HepG2 (cell line): ENCODE measurements at regions not wholly inside any gene's neighbourhood (a gene's known extent, or its start where the extent isn't known, plus 50 kb on each side); places are given as distances from the start of the nearest gene placed in this dataset.

Experiments used
- ATAC-seq: fragments of 200-7000 bp; cut with Tn5 transposase; 3 replicates; pipeline ENCODE4 v1.9.1; 2020; ENCODE audit warnings: mild to moderate bottlenecking, moderate library complexity
- BruUV-seq: library from RNA; stranded (reverse); fragments of 400-500 nt; replicated peaks from 2 replicates; lab custom pipeline; 2021; lab: Mats Ljungman, UMichigan
- CTCF ChIA-PET: fragments of 300-600 bp; formaldehyde crosslinking; extraction: SDS; loops from one replicate; lab custom pipeline; 2021; ENCODE audit warnings: low total read pairs, inconsistent platforms, low intra/inter-chr PET ratio; lab: Yijun Ruan, JAX
- POLR2A ChIA-PET: fragments of 350-600 bp; sonication (Branson Sonifier 250); formaldehyde crosslinking; loops from one replicate; lab custom pipeline; 2020; ENCODE audit warnings: antibody characterized with exemption, inconsistent platforms; lab: Yijun Ruan, JAX
- DNase-seq: peaks from one replicate; pipeline ENCODE4 v3.0.0-alpha.2; 2015; ENCODE audit warnings: low spot score
- FAIRE-seq: peaks from 3 replicates; lab custom pipeline; 2011; peaks lifted over from hg19 to GRCh38; lab: Jason Lieb, UNC
- H2AFZ ChIP-seq: one replicate; pipeline ENCODE4 v1.6.1; 2011; ENCODE audit warnings: low read length, inconsistent platforms
- H3K27ac ChIP-seq: fragments of 300-600 bp; 3 replicates; pipeline ENCODE4 v1.8.0; 2011; ENCODE audit warnings: mixed run types, mild to moderate bottlenecking, mixed read lengths, low read length, inconsistent platforms; ENCODE audit not compliant: insufficient read depth; ENCODE audit errors: extremely low read length
- H3K27me3 ChIP-seq, 2 experiments: fragments of 200-600 bp in 1 of 2; 2 replicates in 1 of 2; 3 replicates in 1 of 2; pipeline versions ENCODE4 v1.6.0 to v1.8.0; 2011; ENCODE audit warnings: low read length in 2 of 2, mild to moderate bottlenecking in 2 of 2, moderate library complexity in 2 of 2, inconsistent platforms in 1 of 2; ENCODE audit not compliant: insufficient read depth in 2 of 2, control insufficient read depth in 1 of 2
- H3K36me3 ChIP-seq, 2 experiments: fragments of 200-600 bp in 1 of 2; replicated peaks in 1 of 2; 2 replicates in 1 of 2; 3 replicates in 1 of 2; pipeline versions ENCODE4 v1.5.1 to v1.8.0; 2011; ENCODE audit warnings: low read length in 2 of 2, inconsistent platforms in 1 of 2; ENCODE audit not compliant: insufficient read depth in 2 of 2, control insufficient read depth in 1 of 2
- H3K4me1 ChIP-seq: 2 replicates; pipeline ENCODE4 v1.5.1; 2012; ENCODE audit warnings: low read length, inconsistent platforms; ENCODE audit not compliant: insufficient read depth
- H3K4me2 ChIP-seq: 2 replicates; pipeline ENCODE4 v1.6.0; 2011; ENCODE audit warnings: low read depth, low read length, inconsistent platforms
- H3K4me3 ChIP-seq, 3 experiments: fragments of 200-600 bp in 1 of 3; sonication (generic), shearing (Covaris generic) in 1 of 3; replicated peaks in 1 of 3; 2 replicates each; pipeline ENCODE4 v1.5.1; 2011 to 2016; ENCODE audit warnings: low read length in 3 of 3, inconsistent platforms in 2 of 3, low read depth in 2 of 3, mild to moderate bottlenecking in 2 of 3, control low read depth in 1 of 3, mixed read lengths in 1 of 3; ENCODE audit not compliant: insufficient read depth in 1 of 3
- H3K79me2 ChIP-seq: one replicate; pipeline ENCODE4 v1.6.1; 2011; ENCODE audit warnings: low read length, inconsistent platforms; ENCODE audit not compliant: insufficient read depth
- H3K9ac ChIP-seq: 2 replicates; pipeline ENCODE4 v1.6.0; 2011; ENCODE audit warnings: mild to moderate bottlenecking, low read depth, low read length, inconsistent platforms; ENCODE audit not compliant: insufficient read depth
- H3K9me3 ChIP-seq: 2 replicates; pipeline ENCODE4 v1.5.1; 2012; ENCODE audit warnings: mild to moderate bottlenecking, low read length
- H4K20me1 ChIP-seq: 2 replicates; pipeline ENCODE4 v1.6.0; 2011; ENCODE audit warnings: inconsistent platforms, mild to moderate bottlenecking, low read length, moderate library complexity; ENCODE audit not compliant: insufficient read depth
- ARID2 ChIP-seq: sonication (generic); formaldehyde crosslinking; IDR thresholded peaks from 2 replicates; pipeline ENCODE4 v1.8.1; 2022; ENCODE audit warnings: mild to moderate bottlenecking, missing genetic modification reagents, borderline replicate concordance
- ARNT2 ChIP-seq: sonication (generic); formaldehyde crosslinking; IDR thresholded peaks from 2 replicates; pipeline ENCODE4 v1.8.0; 2022; ENCODE audit warnings: mild to moderate bottlenecking, low read depth, missing genetic modification reagents, moderate library complexity
- CEBPB ChIP-seq: IDR thresholded peaks from 2 replicates; pipeline ENCODE4 v1.6.1; 2011; ENCODE audit warnings: low read depth, low read length, improper control_type of control experiment, borderline replicate concordance
- CEBPG ChIP-seq: IDR thresholded peaks from 2 replicates; pipeline ENCODE4 v1.6.1; 2016
- FOSL2 ChIP-seq: sonication (generic); formaldehyde crosslinking; IDR thresholded peaks from 2 replicates; pipeline ENCODE4 v1.4.0; 2020; ENCODE audit warnings: missing genetic modification reagents
- GFI1 ChIP-seq: sonication (generic); formaldehyde crosslinking; IDR thresholded peaks from 2 replicates; pipeline ENCODE4 v1.5.0; 2020; ENCODE audit warnings: missing genetic modification reagents, mild to moderate bottlenecking, borderline replicate concordance
- HNF4A ChIP-seq: sonication (generic); formaldehyde crosslinking; IDR thresholded peaks from 2 replicates; pipeline ENCODE4 v1.4.0; 2020; ENCODE audit warnings: missing genetic modification reagents
- HOXA3 ChIP-seq: sonication (generic); formaldehyde crosslinking; IDR thresholded peaks from 2 replicates; pipeline ENCODE4 v1.5.0; 2020; ENCODE audit warnings: missing genetic modification reagents
- NCOR1 ChIP-seq: fragments of 200-600 bp; sonication (generic); IDR thresholded peaks from 2 replicates; pipeline ENCODE4 v1.7.0; 2017; ENCODE audit warnings: antibody characterized with exemption, low read length, borderline replicate concordance
- TAF15 ChIP-seq: fragments of 200-400 bp; formaldehyde crosslinking; IDR thresholded peaks from one replicate; pipeline ENCODE4 v1.6.1; 2018; ENCODE audit warnings: mild to moderate bottlenecking, low read depth, low read length; ENCODE audit not compliant: poor library complexity, severe bottlenecking
- TEAD3 ChIP-seq: optimal IDR thresholded peaks from 2 replicates; pipeline ENCODE3; 2016; ENCODE audit warnings: borderline replicate concordance
- ZKSCAN5 ChIP-seq: sonication (generic); formaldehyde crosslinking; IDR thresholded peaks from 2 replicates; pipeline ENCODE4 v1.5.1; 2020; ENCODE audit warnings: mild to moderate bottlenecking, missing genetic modification reagents
- ZNF382 ChIP-seq: sonication (generic); formaldehyde crosslinking; IDR thresholded peaks from 2 replicates; pipeline ENCODE4 v1.5.0; 2020; ENCODE audit warnings: missing genetic modification reagents, mild to moderate bottlenecking, borderline replicate concordance
- ZNF7 ChIP-seq: IDR thresholded peaks from 2 replicates; pipeline ENCODE4 v1.6.1; 2016; ENCODE audit warnings: missing biosample characterization, missing genetic modification reagents
- ZNF776 ChIP-seq: sonication (generic); formaldehyde crosslinking; IDR thresholded peaks from 2 replicates; pipeline ENCODE4 v1.4.0; 2020; ENCODE audit warnings: mild to moderate bottlenecking, missing genetic modification reagents
- WGBS: methylation state at CpG from one replicate; pipeline ENCODE4 v1.1.6; 2017; ENCODE audit warnings: low lambda C conversion rate; 5-methylcytosine and 5-hydroxymethylcytosine counted together
- in situ Hi-C: cut with HindIII; loops from 2 replicates; pipeline ENCODE4 v1.10.0; 2017; ENCODE audit warnings: low pct_unique_long_range_greater_than_20kb; ENCODE audit not compliant: extremely low pct_ligation_motif_present
- intact Hi-C: fragments of 100-400 bp; cut with micrococcal nuclease; formaldehyde crosslinking; loops from one replicate; pipeline ENCODE4 v1.10.0; 2022; ENCODE audit not compliant: unreplicated experiment
- TF ChIP-seq, protein P1 (sequence below): IDR thresholded peaks from 2 replicates; pipeline ENCODE4 v1.6.1; 2018; ENCODE audit warnings: missing genetic modification reagents, mild to moderate bottlenecking, missing compliant biosample characterization
- TF ChIP-seq, protein P2 (sequence below): sonication (generic); formaldehyde crosslinking; IDR thresholded peaks from 2 replicates; pipeline ENCODE4 v1.4.0; 2020; ENCODE audit warnings: missing genetic modification reagents

DNA sequence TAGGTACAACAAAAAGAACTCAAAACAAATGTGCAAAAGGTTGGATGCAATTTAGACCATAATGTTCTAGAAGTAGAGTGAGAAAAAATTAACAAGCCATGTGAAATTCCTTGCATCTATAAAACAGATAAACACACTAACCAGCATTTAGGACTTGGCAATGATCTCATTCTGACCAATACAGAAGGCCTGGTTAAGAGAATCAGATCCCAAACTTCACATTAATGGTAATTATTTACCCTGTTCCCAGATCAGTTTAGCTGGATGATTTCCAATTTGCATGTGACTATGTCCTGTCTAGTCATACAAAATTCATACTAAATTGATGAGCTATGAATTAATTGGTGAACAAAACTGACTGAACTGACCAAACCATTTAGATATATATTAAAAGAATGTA, 98.4 kb upstream of the FIGN start:
- Histone ChIP-seq H3K4me1 (no peaks in the 10 kb centered on the region), H3K9ac (no peak overlapping the region), H3K79me2 (no peaks in the 10 kb centered on the region), H3K4me3 (no peak overlapping the region), H3K27me3 (no peaks in the 10 kb centered on the region), H3K27ac (no peak overlapping the region), H3K4me2 (no peak overlapping the region), H4K20me1 (no peaks in the 10 kb centered on the region), H3K36me3 (no peaks in the 10 kb centered on the region), H2AFZ (no peak overlapping the region), H3K9me3 (no peaks in the 10 kb centered on the region)
- TF ChIP-seq TAF15 (no peak), ZKSCAN5 (CRISPR knock-in tag) (no peak), ARNT2 (no peak), ZNF382 (CRISPR knock-in tag) (no peak), GFI1 (CRISPR knock-in tag) (no peak)
- CTCF ChIA-PET: no interaction called here
- DNase-seq (no peak), FAIRE-seq (no peak), ATAC-seq (no peak)
- in situ Hi-C loops (no loop called here), intact Hi-C loops (no loop called here)
- POLR2A ChIA-PET: no interaction called here
- no TSS peak for BruUV-seq

DNA sequence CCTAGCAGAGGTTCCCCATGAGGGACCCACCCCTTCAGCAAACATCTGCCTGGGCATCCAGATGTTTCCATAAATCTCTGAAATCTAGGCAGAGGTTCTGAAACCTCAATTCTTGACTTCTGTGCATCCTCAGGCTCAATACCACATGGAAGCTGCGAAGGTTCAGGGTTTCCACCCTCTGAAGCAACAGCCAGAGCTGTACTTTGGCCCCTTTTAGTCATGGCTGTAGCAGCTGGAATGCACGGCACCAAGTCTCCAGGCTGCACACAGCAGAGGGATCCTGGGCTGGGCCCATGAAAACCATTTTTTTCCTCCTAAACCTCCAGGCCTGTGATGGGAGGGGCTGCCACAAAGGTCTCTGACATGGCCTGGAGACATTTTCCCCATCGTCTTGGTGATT, 93.0 kb upstream of the FIGN start:
- BruUV-seq: no TSS peak
- POLR2A ChIA-PET: no interaction called here
- TF ChIP-seq ZNF776 (no peak), CEBPG (peak; percentile 65; the same call in 1 of the 2 replicates), NCOR1 (0 out of 2 replicates have a peak, but pooled peaks have one; percentile 29), ARID2 (CRISPR knock-in tag) (no peak), HOXA3 (CRISPR knock-in tag) (peak; percentile 32; the same call in 1 of the 2 replicates), TEAD3 (CRISPR knock-in tag) (peak; percentile 94), HNF4A (CRISPR knock-in tag) (peak; percentile 90), FOSL2 (CRISPR knock-in tag) (peak; percentile 55), ZNF7 (CRISPR knock-in tag) (0 out of 2 replicates have a peak, but pooled peaks have one; percentile 74), CEBPB (peak; percentile 88)
- TF ChIP-seq, protein P1, sequence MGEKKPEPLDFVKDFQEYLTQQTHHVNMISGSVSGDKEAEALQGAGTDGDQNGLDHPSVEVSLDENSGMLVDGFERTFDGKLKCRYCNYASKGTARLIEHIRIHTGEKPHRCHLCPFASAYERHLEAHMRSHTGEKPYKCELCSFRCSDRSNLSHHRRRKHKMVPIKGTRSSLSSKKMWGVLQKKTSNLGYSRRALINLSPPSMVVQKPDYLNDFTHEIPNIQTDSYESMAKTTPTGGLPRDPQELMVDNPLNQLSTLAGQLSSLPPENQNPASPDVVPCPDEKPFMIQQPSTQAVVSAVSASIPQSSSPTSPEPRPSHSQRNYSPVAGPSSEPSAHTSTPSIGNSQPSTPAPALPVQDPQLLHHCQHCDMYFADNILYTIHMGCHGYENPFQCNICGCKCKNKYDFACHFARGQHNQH: 0 out of 2 replicates have a peak, but pooled peaks have one; percentile 34
- TF ChIP-seq, protein P2, sequence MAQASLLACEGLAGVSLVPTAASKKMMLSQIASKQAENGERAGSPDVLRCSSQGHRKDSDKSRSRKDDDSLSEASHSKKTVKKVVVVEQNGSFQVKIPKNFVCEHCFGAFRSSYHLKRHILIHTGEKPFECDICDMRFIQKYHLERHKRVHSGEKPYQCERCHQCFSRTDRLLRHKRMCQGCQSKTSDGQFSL: no peak

More for the DNA sequence above, 93.0 kb upstream of the FIGN start:
- ATAC-seq (peak; percentile 100), DNase-seq (peak; percentile 30), FAIRE-seq (no peak)
- 0% methylated on average over 3 of the region's 3 CpGs for WGBS
- intact Hi-C loops (no loop called here), in situ Hi-C loops (no loop called here)
- Histone ChIP-seq H3K4me1 (peaks cover 12% of the 10 kb centered on the region; the same call in 1 of the 2 replicates), H3K79me2 (no peaks in the 10 kb centered on the region), H4K20me1 (no peaks in the 10 kb centered on the region), H3K27me3 (no peaks in the 10 kb centered on the region), H3K4me2 (no peak overlapping the region; the same call in 1 of the 2 replicates), H3K9me3 (no peaks in the 10 kb centered on the region), H3K27ac (no peak overlapping the region), H2AFZ (no peak overlapping the region), H3K4me3 (no peak overlapping the region), H3K36me3 (no peaks in the 10 kb centered on the region), H3K9ac (no peak overlapping the region)
- CTCF ChIA-PET: no interaction called here
